ENCODE measurements at regions not wholly inside any gene's neighbourhood (a gene's known extent, or its start where the extent isn't known, plus 50 kb on each side); places are given as distances from the start of the nearest gene placed in this dataset.

GRCh38 chr2:106734165-106734564, 151.8 kb downstream of the ST6GAL2 start:
- TF ChIP-seq CTCF (IDR thresholded peaks at IDR 0.05 in 2 of 3, conservative IDR thresholded peaks at IDR 0.05 in 1 of 3; ENCODE audit: borderline replicate concordance in 1 of 3, insufficient read depth in 1 of 3, low read depth in 2 of 3, low read length in 2 of 3) (no peak), EZH2 (IDR thresholded peaks at IDR 0.05) (no peak), EZH2phosphoT487 (IDR thresholded peaks at IDR 0.05; ENCODE audit: borderline replicate concordance) (no peak), POLR2A (IDR thresholded peaks at IDR 0.05; ENCODE audit: borderline replicate concordance, extremely low read depth, insufficient read depth, insufficient read length) (no peak), CEBPB (IDR thresholded peaks at IDR 0.05; ENCODE audit: low read depth) (no peak), YY1 (IDR thresholded peaks at IDR 0.05; ENCODE audit: extremely low read depth, insufficient replicate concordance, low read depth, low read length) (no peak), ZNF274 (IDR thresholded peaks at IDR 0.05; ENCODE audit: low read depth, low read length) (no peak), REST (IDR thresholded peaks at IDR 0.05; ENCODE audit: low read depth) (no peak), POLR2AphosphoS5 (IDR thresholded peaks at IDR 0.05; ENCODE audit: low read depth, low read length) (no peak), ZFX (IDR thresholded peaks at IDR 0.05) (no peak), RAD21 (IDR thresholded peaks at IDR 0.05; ENCODE audit: low read depth) (no peak)

Data from HCT116 (cell line).